HEK293 (cell line): ENCODE measurements at regions not wholly inside any gene's neighbourhood (a gene's known extent, or its start where the extent isn't known, plus 50 kb on each side); places are given as distances from the start of the nearest gene placed in this dataset.

ENCODE experiments used
- CTCF ChIA-PET: fragments of 350-600 bp; formaldehyde crosslinking; extraction: SDS; loops from one replicate; lab custom pipeline; 2021; ENCODE audit warnings: antibody characterized with exemption; lab: Yijun Ruan, JAX
- POLR2A ChIA-PET: fragments of 300-600 bp; formaldehyde crosslinking; extraction: SDS; loops from one replicate; lab custom pipeline; 2020; ENCODE audit warnings: antibody characterized with exemption, inconsistent platforms; lab: Yijun Ruan, JAX
- H3K27ac ChIP-seq: fragments of 200-500 bp; sonication (Bioruptor generic); 2 replicates; pipeline ENCODE4 v1.5.1; 2014; ENCODE audit warnings: low read depth, low read length, control low read depth, inconsistent platforms; ENCODE audit errors: extremely low read depth
- H3K36me3 ChIP-seq, 2 experiments: fragments of 200-500 bp in 1 of 2; sonication (Bioruptor generic) in 1 of 2; 1 replicate in 1 of 2; 2 replicates in 1 of 2; pipeline ENCODE4 v1.5.1; 2014 to 2017; ENCODE audit warnings: inconsistent platforms in 2 of 2, low read length in 2 of 2; ENCODE audit not compliant: control insufficient read depth in 2 of 2, insufficient read depth in 1 of 2
- H3K4me1 ChIP-seq: fragments of 200-500 bp; sonication (Bioruptor generic); 2 replicates; pipeline ENCODE4 v1.5.1; 2014; ENCODE audit warnings: mild to moderate bottlenecking, low read length, inconsistent platforms; ENCODE audit not compliant: control insufficient read depth, insufficient read depth
- H3K4me3 ChIP-seq: 2 replicates; pipeline ENCODE4 v1.5.1; 2011; ENCODE audit warnings: low read depth, mild to moderate bottlenecking, control low read depth, low read length, moderate library complexity
- H3K9me3 ChIP-seq: fragments of 200-500 bp; sonication (Bioruptor generic); 2 replicates; pipeline ENCODE4 v1.5.1; 2014; ENCODE audit warnings: low read depth, low read length, inconsistent platforms; ENCODE audit not compliant: control insufficient read depth, insufficient read depth
- SETDB1 ChIP-seq: IDR thresholded peaks from one replicate; pipeline ENCODE4 v1.6.1; 2017; ENCODE audit warnings: mild to moderate bottlenecking, low read length, moderate library complexity, mixed read lengths; ENCODE audit not compliant: insufficient read length
- SP7 ChIP-seq: fragments of 450-650 bp; formaldehyde crosslinking; IDR thresholded peaks from 2 replicates; pipeline ENCODE4 v1.5.1; 2016; ENCODE audit warnings: missing biosample characterization, missing genetic modification characterization
- ZNF114 ChIP-seq: fragments of 450-650 bp; formaldehyde crosslinking; IDR thresholded peaks from 2 replicates; pipeline ENCODE4 v1.5.0; 2017; ENCODE audit warnings: missing biosample characterization, missing genetic modification characterization
- ZNF214 ChIP-seq: fragments of 450-650 bp; formaldehyde crosslinking; IDR thresholded peaks from 2 replicates; pipeline ENCODE4 v1.5.1; 2017; ENCODE audit warnings: missing biosample characterization, mild to moderate bottlenecking, missing genetic modification characterization, borderline replicate concordance
- ZNF221 ChIP-seq: fragments of 450-650 bp; formaldehyde crosslinking; IDR thresholded peaks from 2 replicates; pipeline ENCODE4 v1.5.1; 2017; ENCODE audit warnings: missing biosample characterization, missing genetic modification characterization, borderline replicate concordance
- ZNF223 ChIP-seq: fragments of 450-650 bp; formaldehyde crosslinking; IDR thresholded peaks from 2 replicates; pipeline ENCODE4 v1.5.1; 2016; ENCODE audit warnings: missing biosample characterization, missing genetic modification characterization
- ZNF26 ChIP-seq: fragments of 450-650 bp; formaldehyde crosslinking; IDR thresholded peaks from 2 replicates; pipeline ENCODE4 v1.5.1; 2016; ENCODE audit warnings: missing biosample characterization, missing genetic modification characterization
- ZNF335 ChIP-seq: fragments of 450-650 bp; formaldehyde crosslinking; conservative IDR thresholded peaks from 2 replicates; pipeline ENCODE4 v1.5.1; 2016; ENCODE audit warnings: missing biosample characterization, missing genetic modification characterization
- ZNF366 ChIP-seq: fragments of 450-650 bp; formaldehyde crosslinking; conservative IDR thresholded peaks from 2 replicates; pipeline ENCODE4 v1.5.1; 2016; ENCODE audit warnings: missing biosample characterization, missing genetic modification characterization
- ZNF398 ChIP-seq: fragments of 450-650 bp; formaldehyde crosslinking; IDR thresholded peaks from 2 replicates; pipeline ENCODE4 v1.5.1; 2017; ENCODE audit warnings: missing biosample characterization, missing genetic modification characterization
- ZNF513 ChIP-seq: fragments of 450-650 bp; IDR thresholded peaks from 2 replicates; pipeline ENCODE4 v1.5.1; 2018; ENCODE audit warnings: missing biosample characterization, missing genetic modification characterization
- ZNF561 ChIP-seq: fragments of 450-650 bp; IDR thresholded peaks from 2 replicates; pipeline ENCODE4 v1.5.1; 2018; ENCODE audit warnings: missing biosample characterization, missing genetic modification characterization, borderline replicate concordance
- ZNF610 ChIP-seq: fragments of 450-650 bp; formaldehyde crosslinking; IDR thresholded peaks from 2 replicates; pipeline ENCODE4 v1.5.1; 2016; ENCODE audit warnings: missing biosample characterization, missing genetic modification characterization, borderline replicate concordance
- ZNF664 ChIP-seq: fragments of 450-650 bp; formaldehyde crosslinking; IDR thresholded peaks from 2 replicates; pipeline ENCODE4 v1.5.1; 2016; ENCODE audit warnings: missing biosample characterization, missing genetic modification characterization
- ZNF747 ChIP-seq: fragments of 450-650 bp; formaldehyde crosslinking; IDR thresholded peaks from 2 replicates; pipeline ENCODE4 v1.5.1; 2016; ENCODE audit warnings: missing biosample characterization, missing genetic modification characterization
- ZNF830 ChIP-seq: fragments of 450-650 bp; IDR thresholded peaks from 2 replicates; pipeline ENCODE4 v1.5.0; 2018; ENCODE audit warnings: missing biosample characterization, missing genetic modification characterization, low read depth, mild to moderate bottlenecking, moderate library complexity

- TF ChIP-seq ZNF214 (tag by site-specific recombination) (no peak), ZNF664 (tag by site-specific recombination) (peak; percentile 64), ZNF221 (tag by site-specific recombination) (no peak), ZNF830 (tag by site-specific recombination) (no peak)
- no peaks in the 10 kb centered on the region for H3K4me1 ChIP-seq
- H3K36me3 ChIP-seq, result no peaks in the 10 kb centered on the region
- H3K27ac ChIP-seq, result no peak overlapping the region
- CTCF ChIA-PET, result no interaction called here
- POLR2A ChIA-PET, result no interaction called here
- H3K9me3 ChIP-seq, result no peaks in the 10 kb centered on the region
- H3K4me3 ChIP-seq, result no peak overlapping the region
These were observed 52.7 kb upstream of the ODC1 start for GRCh38 chr2:10500601-10501361.

- CTCF ChIA-PET, result no interaction called here
- no peak for TF ChIP-seq SP7 (tag by site-specific recombination)
- no peak for TF ChIP-seq ZNF223
- TF ChIP-seq ZNF26, result no peak
- no peak for TF ChIP-seq ZNF114 (tag by site-specific recombination)
- TF ChIP-seq ZNF747 (tag by site-specific recombination), result no peak
- no peak for TF ChIP-seq ZNF398 (tag by site-specific recombination)
- no peak for TF ChIP-seq ZNF610
- no peak for TF ChIP-seq ZNF335 (tag by site-specific recombination)
- TF ChIP-seq ZNF561 (tag by site-specific recombination), result no peak
- TF ChIP-seq ZNF513 (tag by site-specific recombination), result no peak
- no peak for TF ChIP-seq ZNF366 (tag by site-specific recombination)
- TF ChIP-seq SETDB1, result no peak
- no peak overlapping the region for H3K27ac ChIP-seq
- H3K9me3 ChIP-seq, result no peaks in the 10 kb centered on the region
- no peak overlapping the region for H3K4me3 ChIP-seq
- no peaks in the 10 kb centered on the region for H3K4me1 ChIP-seq
- no peaks in the 10 kb centered on the region for H3K36me3 ChIP-seq
- POLR2A ChIA-PET, result no interaction called here
These were observed 51.9 kb upstream of the ODC1 start for GRCh38 chr2:10499911-10500521.
